GM12873 (cell line): ENCODE measurements at regions not wholly inside any gene's neighbourhood (a gene's known extent, or its start where the extent isn't known, plus 50 kb on each side); places are given as distances from the start of the nearest gene placed in this dataset.

Experiments used
- TF ChIP-seq, protein P1 (sequence below): IDR thresholded peaks from 2 replicates; pipeline ENCODE4 v1.5.1; 2012; ENCODE audit warnings: low read depth, mild to moderate bottlenecking, moderate library complexity, low read length, control low read depth; ENCODE audit not compliant: insufficient read depth; ENCODE audit errors: missing control alignments

GRCh38 chr14:21999402-21999801, 325.8 kb upstream of the OR4E1 start:
- TF ChIP-seq, protein P1, sequence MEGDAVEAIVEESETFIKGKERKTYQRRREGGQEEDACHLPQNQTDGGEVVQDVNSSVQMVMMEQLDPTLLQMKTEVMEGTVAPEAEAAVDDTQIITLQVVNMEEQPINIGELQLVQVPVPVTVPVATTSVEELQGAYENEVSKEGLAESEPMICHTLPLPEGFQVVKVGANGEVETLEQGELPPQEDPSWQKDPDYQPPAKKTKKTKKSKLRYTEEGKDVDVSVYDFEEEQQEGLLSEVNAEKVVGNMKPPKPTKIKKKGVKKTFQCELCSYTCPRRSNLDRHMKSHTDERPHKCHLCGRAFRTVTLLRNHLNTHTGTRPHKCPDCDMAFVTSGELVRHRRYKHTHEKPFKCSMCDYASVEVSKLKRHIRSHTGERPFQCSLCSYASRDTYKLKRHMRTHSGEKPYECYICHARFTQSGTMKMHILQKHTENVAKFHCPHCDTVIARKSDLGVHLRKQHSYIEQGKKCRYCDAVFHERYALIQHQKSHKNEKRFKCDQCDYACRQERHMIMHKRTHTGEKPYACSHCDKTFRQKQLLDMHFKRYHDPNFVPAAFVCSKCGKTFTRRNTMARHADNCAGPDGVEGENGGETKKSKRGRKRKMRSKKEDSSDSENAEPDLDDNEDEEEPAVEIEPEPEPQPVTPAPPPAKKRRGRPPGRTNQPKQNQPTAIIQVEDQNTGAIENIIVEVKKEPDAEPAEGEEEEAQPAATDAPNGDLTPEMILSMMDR, result no peak

DNA sequence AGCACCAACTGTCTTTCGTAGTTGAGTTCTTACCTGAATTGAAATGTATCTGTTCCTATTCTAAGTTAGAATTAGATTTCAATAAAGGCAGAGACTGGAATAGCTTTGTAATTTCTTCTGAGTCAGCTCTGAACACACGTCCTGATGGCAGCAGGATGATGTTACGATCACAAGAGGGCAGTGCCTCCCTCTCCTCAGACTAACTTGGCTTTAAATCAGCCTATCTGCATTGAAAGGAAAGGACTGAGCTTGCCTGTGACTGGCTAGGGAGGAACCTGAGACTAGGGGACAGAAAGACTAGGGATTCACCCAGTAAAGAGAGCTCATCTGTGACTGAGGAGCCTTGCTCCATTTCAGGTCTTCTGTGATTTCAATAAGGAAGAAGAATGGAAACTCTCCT, 323.7 kb upstream of the OR4E1 start:
- TF ChIP-seq, protein P1, result peak; percentile 29

- TF ChIP-seq, protein P1, result no peak
These were observed 321.7 kb upstream of the OR4E1 start for GRCh38 chr14:21995332-21995731.

GRCh38 chr14:21993837-21994236, 320.2 kb upstream of the OR4E1 start:
- TF ChIP-seq, protein P1, result no peak

GRCh38 chr14:21993070-21993469, 319.5 kb upstream of the OR4E1 start:
- TF ChIP-seq, protein P1, result no peak

- TF ChIP-seq, protein P1, result no peak
These were observed 317.5 kb upstream of the OR4E1 start for GRCh38 chr14:21991130-21991529.

DNA sequence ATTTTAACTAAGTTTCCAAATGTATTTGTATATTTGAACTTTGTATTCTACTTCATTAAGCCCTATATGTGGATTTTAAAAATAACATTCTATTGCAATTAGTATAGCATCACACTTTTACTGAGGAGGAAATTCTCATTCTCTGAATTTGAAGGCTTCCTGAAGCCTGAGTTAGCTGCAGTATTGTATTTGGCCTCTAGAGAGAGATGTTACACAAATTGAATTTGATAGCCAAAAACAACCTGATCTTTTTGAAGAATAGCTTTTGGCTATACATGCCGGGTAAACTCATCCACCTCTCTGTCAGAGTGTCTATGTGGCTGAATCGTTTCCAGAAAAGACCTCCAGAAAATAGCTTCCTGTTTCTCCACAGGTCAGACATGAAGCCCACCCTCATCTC, 316.5 kb upstream of the OR4E1 start:
- TF ChIP-seq, protein P1, result peak; percentile 49
